Mammary epithelial cell (primary cell): ENCODE measurements at regions not wholly inside any gene's neighbourhood (a gene's known extent, or its start where the extent isn't known, plus 50 kb on each side); places are given as distances from the start of the nearest gene placed in this dataset.

Experiments
- EZH2 ChIP-seq: IDR thresholded peaks from 2 replicates; pipeline ENCODE4 v1.6.1; 2012; ENCODE audit warnings: low read length, inconsistent platforms, borderline replicate concordance
- TF ChIP-seq, protein P1 (sequence below), 2 donors: IDR thresholded peaks in 1 of 2; conservative IDR thresholded peaks in 1 of 2; 2 replicates each; pipeline ENCODE4 v1.5.1; 2011 to 2012; ENCODE audit warnings: inconsistent platforms in 2 of 2, low read length in 2 of 2, mild to moderate bottlenecking in 2 of 2, control low read depth in 1 of 2, low read depth in 1 of 2; ENCODE audit not compliant: insufficient read depth in 1 of 2; ENCODE audit errors: extremely low read depth in 1 of 2

DNA sequence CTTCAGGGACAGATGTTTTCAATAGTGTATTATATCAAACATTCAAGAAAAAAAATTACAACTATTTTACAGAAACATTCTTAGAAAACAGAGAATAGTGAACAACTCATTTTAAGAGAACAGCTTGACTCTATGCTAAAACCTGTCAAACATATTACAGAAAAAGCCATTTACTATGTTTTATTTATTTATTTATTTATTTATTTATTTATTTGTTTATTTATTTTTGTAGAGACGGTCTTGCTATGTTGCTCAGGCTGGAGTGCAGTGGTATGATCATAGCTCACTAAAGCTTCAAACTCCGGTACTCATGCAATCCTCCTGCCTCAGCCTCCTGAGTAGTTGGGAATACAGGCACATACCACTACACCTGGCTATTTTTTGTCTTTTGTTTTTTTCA lies 317.9 kb upstream of the HTR1E start:
- TF ChIP-seq, protein P1, sequence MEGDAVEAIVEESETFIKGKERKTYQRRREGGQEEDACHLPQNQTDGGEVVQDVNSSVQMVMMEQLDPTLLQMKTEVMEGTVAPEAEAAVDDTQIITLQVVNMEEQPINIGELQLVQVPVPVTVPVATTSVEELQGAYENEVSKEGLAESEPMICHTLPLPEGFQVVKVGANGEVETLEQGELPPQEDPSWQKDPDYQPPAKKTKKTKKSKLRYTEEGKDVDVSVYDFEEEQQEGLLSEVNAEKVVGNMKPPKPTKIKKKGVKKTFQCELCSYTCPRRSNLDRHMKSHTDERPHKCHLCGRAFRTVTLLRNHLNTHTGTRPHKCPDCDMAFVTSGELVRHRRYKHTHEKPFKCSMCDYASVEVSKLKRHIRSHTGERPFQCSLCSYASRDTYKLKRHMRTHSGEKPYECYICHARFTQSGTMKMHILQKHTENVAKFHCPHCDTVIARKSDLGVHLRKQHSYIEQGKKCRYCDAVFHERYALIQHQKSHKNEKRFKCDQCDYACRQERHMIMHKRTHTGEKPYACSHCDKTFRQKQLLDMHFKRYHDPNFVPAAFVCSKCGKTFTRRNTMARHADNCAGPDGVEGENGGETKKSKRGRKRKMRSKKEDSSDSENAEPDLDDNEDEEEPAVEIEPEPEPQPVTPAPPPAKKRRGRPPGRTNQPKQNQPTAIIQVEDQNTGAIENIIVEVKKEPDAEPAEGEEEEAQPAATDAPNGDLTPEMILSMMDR (conservative IDR thresholded peaks at IDR 0.05 in 1 of 2, IDR thresholded peaks at IDR 0.05 in 1 of 2; ENCODE audit: extremely low read depth in 1 of 2, insufficient read depth in 1 of 2, low read depth in 1 of 2, low read length in 2 of 2) = no peak
- TF ChIP-seq EZH2 = no peak
